Activated CD4-positive, alpha-beta memory T cell treated with anti-CD3 and anti-CD28 coated beads for 36 hours (primary cell): ENCODE measurements at regions not wholly inside any gene's neighbourhood (a gene's known extent, or its start where the extent isn't known, plus 50 kb on each side); places are given as distances from the start of the nearest gene placed in this dataset.
"Not testable (repeated sequence)": the region's sequence is repeated elsewhere in the genome, so short reads cannot be mapped to it uniquely, and the experiment has no call there.

ENCODE experiments used
- CTCF ChIA-PET: fragments of 350-600 bp; sonication (Branson Sonifier 250); formaldehyde crosslinking; loops from one replicate; lab custom pipeline; 2021; ENCODE audit warnings: antibody characterized with exemption, inconsistent platforms; lab: Charles Lee
- POLR2A ChIA-PET: fragments of 350-600 bp; sonication (Branson Sonifier 250); formaldehyde crosslinking; loops from one replicate; lab custom pipeline; 2021; ENCODE audit warnings: antibody characterized with exemption; lab: Charles Lee
- DNase-seq: peaks from one replicate; pipeline ENCODE4 v3.0.0-alpha.2; 2020
- H3K27ac Mint-ChIP-seq: one replicate; pipeline ENCODE4 v1.8.0; 2021; ENCODE audit warnings: mixed read lengths
- H3K27me3 Mint-ChIP-seq: one replicate; pipeline ENCODE4 v1.8.0; 2021; ENCODE audit warnings: mixed read lengths
- H3K36me3 Mint-ChIP-seq: one replicate; pipeline ENCODE4 v1.8.0; 2021; ENCODE audit warnings: mixed read lengths
- H3K4me1 Mint-ChIP-seq: one replicate; pipeline ENCODE4 v1.8.0; 2021; ENCODE audit warnings: low read depth, mixed read lengths
- H3K4me3 Mint-ChIP-seq: one replicate; pipeline ENCODE4 v1.8.0; 2021; ENCODE audit warnings: mild to moderate bottlenecking, mixed read lengths
- H3K9me3 Mint-ChIP-seq: one replicate; pipeline ENCODE4 v1.8.0; 2021; ENCODE audit warnings: mixed read lengths
- intact Hi-C: fragments of 100-400 bp; cut with micrococcal nuclease; formaldehyde crosslinking; loops from one replicate; pipeline ENCODE4 v1.15.1; 2023

DNA sequence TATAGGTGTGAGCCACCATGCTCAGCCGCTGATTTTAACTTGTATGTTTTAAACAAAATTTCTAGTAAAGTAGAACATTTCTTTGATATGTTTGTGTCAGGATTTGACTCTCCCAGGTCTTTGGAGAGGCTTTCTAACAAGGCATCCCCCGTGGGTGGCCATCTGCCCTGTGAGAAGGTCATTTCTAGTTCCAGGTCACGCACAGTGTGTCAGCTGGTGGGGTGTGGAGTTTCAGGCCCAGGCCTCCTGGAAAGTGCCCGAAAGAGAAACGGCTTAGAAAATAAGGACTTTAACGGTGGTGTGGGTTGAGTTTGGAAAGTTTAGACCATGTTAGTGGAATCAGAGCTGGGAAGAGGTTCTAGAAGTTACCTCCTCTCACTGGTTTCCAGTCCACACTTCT, 61.0 kb downstream of the SPDYE17 start:
- H3K4me1 Mint-ChIP-seq, H3K4me3 Mint-ChIP-seq, H3K36me3 Mint-ChIP-seq, H3K27ac Mint-ChIP-seq, H3K9me3 Mint-ChIP-seq, intact Hi-C loops, DNase-seq, POLR2A ChIA-PET, H3K27me3 Mint-ChIP-seq, CTCF ChIA-PET: not testable (repeated sequence)

DNA sequence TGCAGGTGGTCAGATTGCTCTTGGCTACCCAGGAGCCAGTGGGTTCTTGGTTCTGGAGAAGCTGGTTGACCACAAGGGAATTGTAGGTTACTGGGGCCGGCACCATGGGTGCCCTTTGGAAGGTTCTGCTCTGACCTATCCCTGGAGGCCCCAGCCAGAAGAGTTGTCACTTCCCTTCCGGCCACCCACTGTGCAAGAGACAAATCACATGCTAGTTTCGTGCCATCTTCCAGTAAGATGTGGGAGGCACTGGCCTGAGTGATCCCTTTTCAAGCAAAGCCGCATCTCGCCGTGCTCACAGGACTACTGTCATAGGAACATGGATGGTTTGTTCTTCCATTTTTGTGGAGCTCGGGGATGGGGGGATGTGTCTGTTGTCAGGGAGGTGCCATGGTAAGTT, 62.3 kb downstream of the SPDYE17 start:
- intact Hi-C loops, DNase-seq, H3K36me3 Mint-ChIP-seq, H3K27ac Mint-ChIP-seq, CTCF ChIA-PET, H3K27me3 Mint-ChIP-seq, H3K4me3 Mint-ChIP-seq, H3K9me3 Mint-ChIP-seq, POLR2A ChIA-PET, H3K4me1 Mint-ChIP-seq: not testable (repeated sequence)

DNA sequence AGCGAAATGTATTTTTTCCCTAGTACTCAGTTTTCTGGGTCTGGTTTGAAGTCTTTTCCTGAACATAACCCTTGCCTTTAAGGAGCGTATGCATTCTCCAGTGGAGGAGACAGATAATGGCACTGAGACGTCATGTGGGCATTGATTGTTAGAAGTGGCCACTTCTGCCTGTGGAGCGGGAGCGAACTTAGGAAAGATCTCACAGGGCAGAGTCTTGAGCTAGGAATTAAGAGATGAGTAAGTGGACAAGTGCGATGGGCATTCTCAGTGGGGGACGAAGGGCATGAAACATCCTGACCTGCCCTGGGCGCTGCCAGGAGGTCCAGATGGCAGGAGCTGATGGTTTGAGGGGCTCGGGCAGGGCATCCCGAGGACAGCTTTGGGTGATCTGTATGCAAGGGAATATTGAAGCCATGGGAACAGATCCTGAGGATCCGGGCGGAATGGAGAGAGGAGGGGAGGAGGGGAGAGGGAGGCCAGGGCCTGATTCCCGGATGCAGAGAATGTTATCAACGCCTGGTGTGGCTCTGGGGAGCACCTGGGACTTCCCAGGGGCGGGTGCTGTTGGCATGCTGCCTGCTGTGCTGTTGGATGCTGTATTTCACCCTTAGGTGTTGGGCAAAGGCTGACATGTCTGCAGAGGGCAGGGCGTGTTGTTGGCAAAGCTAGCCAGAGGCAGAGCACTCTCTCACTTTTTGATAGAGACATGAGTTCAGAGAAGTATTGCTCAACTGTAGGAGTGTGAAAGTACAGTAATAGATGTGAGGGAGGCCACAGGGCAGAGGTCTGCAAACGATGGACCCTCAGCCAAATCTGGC, 66.2 kb downstream of the SPDYE17 start:
- H3K4me1 Mint-ChIP-seq, H3K4me3 Mint-ChIP-seq, H3K36me3 Mint-ChIP-seq, intact Hi-C loops, DNase-seq, POLR2A ChIA-PET, H3K9me3 Mint-ChIP-seq, H3K27ac Mint-ChIP-seq, H3K27me3 Mint-ChIP-seq, CTCF ChIA-PET: not testable (repeated sequence)

DNA sequence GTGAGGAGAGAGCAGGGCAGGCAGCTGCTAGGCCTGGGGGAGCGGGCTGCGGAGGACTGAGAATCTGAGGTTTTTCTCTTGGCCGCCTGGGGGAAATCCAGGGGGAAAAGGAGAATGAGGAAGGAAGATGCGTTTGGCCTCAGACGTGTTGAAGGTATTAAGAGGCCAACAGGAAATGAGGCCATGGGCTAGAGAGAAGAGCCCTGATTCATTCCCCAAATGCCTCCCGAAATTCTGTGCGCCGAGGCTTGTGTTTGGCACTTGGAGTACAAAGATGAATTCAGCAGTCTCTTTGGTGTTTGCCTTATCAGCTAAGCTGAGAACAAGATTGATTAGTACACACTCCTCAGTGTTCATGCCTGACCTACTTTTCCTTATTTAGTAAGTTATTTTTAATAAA, 68.1 kb downstream of the SPDYE17 start:
- intact Hi-C loops, H3K4me1 Mint-ChIP-seq, H3K27me3 Mint-ChIP-seq, CTCF ChIA-PET, DNase-seq, H3K9me3 Mint-ChIP-seq, H3K4me3 Mint-ChIP-seq, H3K36me3 Mint-ChIP-seq, H3K27ac Mint-ChIP-seq, POLR2A ChIA-PET: not testable (repeated sequence)

DNA sequence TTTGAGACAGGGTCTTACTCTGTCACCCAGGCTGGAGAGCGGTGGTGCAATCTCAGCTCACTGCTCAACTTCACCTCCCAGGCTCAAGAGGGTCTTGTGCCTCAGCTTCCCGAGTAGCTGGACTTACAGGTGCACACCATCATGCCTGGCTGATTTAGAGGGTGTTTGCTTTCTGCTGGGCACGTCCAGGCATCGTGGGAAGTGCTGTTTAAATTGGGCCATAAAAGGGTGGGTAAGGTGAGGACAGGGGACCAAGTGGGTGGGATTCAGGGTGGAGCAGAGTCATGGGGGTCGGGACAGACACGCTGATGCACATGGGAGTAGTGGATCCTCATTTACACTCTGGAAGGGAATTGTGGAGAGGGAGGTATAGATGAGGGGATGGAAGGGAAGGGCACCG, 69.1 kb downstream of the SPDYE17 start:
- H3K36me3 Mint-ChIP-seq, H3K27me3 Mint-ChIP-seq, POLR2A ChIA-PET: not testable (repeated sequence)

DNA sequence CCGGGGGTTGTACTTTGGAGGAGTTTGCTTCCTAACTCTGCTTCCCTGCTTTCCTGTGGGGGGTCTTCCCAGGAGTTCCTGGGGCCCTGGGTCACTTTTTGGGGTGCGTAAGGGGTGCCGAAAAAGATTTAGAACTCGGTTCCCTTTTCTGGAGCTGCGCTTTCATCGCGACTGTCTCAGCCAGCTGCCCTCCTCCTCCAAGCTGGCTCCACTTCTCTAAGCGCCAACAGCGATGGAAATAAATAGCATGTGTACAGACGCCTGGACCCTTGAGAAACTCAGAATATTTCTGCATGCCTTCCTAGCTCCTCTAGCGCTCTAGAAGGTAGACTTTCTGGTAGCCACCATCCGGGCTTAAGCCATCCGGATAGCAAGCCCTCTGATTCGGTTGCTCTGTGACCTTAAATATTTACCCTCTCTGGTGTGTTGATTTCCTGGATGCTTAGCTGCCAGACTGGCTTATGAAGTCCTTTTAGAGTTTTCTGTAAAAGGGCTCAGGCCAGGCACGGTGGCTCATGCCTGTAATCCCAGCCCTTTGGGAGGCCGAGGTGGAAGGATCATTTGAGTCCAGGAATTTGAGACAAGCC, 71.7 kb downstream of the SPDYE17 start:
- H3K4me3 Mint-ChIP-seq, H3K27ac Mint-ChIP-seq, POLR2A ChIA-PET: not testable (repeated sequence)

More for the DNA sequence above, 69.1 kb downstream of the SPDYE17 start:
- CTCF ChIA-PET, H3K9me3 Mint-ChIP-seq, intact Hi-C loops, DNase-seq, H3K4me1 Mint-ChIP-seq, H3K27ac Mint-ChIP-seq, H3K4me3 Mint-ChIP-seq: not testable (repeated sequence)

DNA sequence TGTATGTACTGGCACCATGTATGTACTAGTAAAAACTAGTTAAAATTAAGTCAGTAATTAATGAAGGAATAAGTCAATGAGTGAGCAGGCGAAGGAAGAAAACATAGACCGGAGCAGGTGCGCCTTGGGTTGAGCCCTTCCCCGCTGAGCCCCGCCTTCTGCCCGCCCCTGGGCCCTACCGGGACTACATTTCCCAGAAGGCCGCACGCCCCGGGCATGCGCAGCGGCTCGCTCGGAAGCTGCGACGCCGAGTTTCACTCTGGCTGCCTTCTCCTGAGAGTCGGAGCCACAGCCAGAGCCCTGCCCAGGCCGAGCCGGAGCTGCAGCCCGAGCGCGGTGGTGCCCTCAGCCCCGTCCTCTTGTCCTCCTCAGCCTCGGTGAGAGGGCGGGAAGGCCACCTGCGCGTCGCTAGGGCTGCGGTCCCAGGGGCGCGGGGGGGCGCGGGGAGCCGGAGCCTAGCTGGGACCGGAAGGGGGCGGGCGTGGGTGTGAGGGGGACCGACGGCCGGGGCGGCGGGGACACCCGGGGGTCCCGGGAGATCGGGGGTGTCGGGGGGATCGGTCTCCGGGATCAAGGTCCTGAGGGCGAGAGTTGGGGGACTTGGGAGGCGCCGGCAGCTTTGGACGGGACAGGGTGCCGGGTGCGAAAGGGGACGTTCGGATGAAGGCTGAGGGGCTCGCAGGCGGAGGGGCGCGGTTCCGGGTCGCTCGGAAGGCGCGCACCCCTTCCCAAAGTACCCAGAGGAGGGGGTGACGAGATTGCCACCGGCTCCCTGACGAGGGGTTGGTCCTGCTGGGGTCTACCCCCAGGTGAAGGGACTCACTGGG, 72.4 kb downstream of the SPDYE17 start:
- POLR2A ChIA-PET, intact Hi-C loops, H3K27me3 Mint-ChIP-seq: not testable (repeated sequence)

More for the DNA sequence above, 71.7 kb downstream of the SPDYE17 start:
- DNase-seq, H3K4me1 Mint-ChIP-seq, H3K27me3 Mint-ChIP-seq, intact Hi-C loops, H3K36me3 Mint-ChIP-seq, CTCF ChIA-PET, H3K9me3 Mint-ChIP-seq: not testable (repeated sequence)

DNA sequence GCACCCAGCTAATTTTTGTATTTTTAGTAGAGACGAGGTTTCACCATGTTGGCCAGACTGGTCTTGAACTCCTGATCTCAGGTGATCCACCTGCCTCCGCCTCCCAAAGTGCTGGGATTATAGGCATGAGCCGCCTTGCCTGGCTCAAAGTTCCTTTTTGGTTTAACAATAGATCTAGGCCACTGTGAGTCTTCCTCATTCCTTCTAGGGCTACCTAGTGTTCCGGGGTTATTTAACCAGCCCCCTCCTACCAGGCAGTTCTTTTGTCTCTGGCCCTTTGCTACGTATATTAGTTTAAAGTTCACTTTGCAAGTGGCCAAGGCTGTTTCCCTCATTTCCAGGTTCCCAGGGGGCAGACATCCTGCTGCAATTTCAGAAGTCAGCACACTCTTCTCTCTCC, 75.6 kb downstream of the SPDYE17 start:
- H3K4me3 Mint-ChIP-seq, H3K27ac Mint-ChIP-seq, DNase-seq, H3K27me3 Mint-ChIP-seq, H3K36me3 Mint-ChIP-seq, H3K9me3 Mint-ChIP-seq, POLR2A ChIA-PET, H3K4me1 Mint-ChIP-seq, intact Hi-C loops, CTCF ChIA-PET: not testable (repeated sequence)

More for the DNA sequence above, 72.4 kb downstream of the SPDYE17 start:
- H3K27ac Mint-ChIP-seq, H3K4me1 Mint-ChIP-seq, CTCF ChIA-PET, H3K9me3 Mint-ChIP-seq, H3K36me3 Mint-ChIP-seq, DNase-seq, H3K4me3 Mint-ChIP-seq: not testable (repeated sequence)

DNA sequence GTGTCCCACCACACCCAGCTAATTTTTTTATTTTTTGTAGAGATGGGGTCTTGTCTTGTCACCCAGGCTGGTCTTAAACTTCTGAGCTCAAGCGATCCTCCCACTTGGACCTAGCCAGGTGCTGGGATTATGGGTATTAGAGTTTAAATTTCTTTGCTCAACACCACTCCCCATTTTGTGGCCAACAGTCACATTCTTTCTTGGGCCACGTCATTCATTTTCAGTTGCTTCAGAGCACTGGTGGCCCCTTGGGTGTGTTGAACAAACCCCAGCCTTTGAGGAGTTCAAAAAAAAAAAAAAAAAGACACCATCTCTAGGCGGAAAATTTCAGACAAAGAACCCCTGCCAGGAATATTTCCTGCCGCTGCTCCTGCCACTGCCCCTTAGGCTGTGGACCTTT, 77.0 kb downstream of the SPDYE17 start:
- H3K27me3 Mint-ChIP-seq, H3K9me3 Mint-ChIP-seq, POLR2A ChIA-PET, CTCF ChIA-PET, H3K4me3 Mint-ChIP-seq, H3K27ac Mint-ChIP-seq, DNase-seq, intact Hi-C loops, H3K36me3 Mint-ChIP-seq, H3K4me1 Mint-ChIP-seq: not testable (repeated sequence)

DNA sequence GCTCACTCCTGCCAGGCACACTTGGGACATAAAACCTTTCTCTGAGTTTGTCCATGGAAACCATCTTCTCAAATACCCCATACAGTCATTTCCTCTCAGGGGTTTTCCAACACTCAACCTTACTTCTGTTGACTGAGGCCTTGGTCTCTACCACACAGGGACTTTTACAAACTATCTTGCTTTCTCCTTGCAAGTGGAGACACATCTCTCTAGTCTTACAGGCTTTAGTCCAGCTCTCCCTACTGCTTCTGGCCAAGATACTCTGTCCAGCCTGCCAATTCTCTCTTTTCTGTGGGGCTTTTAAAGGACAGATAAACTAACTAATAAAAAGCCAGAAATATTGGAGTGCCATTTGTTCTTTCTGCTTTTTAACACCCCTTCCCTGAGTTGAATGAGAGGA, 87.6 kb downstream of the SPDYE17 start:
- intact Hi-C loops, H3K27me3 Mint-ChIP-seq, CTCF ChIA-PET, H3K4me1 Mint-ChIP-seq, H3K27ac Mint-ChIP-seq, DNase-seq, H3K9me3 Mint-ChIP-seq, H3K4me3 Mint-ChIP-seq, POLR2A ChIA-PET, H3K36me3 Mint-ChIP-seq: not testable (repeated sequence)

DNA sequence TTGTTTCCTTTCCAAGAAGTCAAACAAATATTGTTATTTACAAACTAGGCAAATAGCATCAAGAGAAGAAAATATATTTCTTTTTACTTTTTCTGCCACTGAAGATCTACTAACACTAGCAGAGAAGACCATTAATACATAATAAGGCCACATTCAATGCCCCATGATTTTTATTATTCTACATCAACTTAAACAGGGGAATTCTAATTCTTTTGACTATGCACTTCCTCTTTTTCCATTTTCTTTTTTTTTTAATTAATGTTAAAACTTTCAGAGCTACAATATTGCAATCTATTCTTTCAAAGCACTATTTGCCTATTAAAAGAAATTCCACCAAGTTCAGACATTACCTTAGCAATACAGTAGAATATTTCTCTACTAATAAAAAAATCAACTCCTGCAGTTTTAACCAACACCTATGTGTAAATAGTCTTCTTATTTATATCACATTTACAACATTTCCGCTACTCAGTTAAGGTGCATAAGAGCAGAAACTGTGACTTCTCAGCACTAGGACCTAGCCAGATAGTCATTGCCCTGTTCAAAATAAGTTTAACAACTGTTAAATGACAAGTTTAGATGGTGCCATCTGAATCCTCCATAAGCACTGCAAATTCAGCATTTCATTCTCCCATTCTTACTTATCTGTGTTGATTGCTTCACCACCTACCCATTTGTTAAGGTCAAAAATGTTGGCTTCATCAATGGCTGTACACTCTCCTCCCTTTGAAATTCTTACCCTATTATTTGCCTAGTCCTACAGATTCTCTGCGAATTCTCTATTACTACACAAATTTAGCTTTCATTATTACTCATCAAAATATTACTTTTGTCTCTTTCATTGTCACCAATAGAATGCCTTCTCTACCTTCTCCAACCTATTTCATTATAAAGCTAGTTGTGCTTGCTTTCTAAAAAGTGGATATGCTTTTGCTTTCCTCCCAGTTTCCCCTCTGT, 90.1 kb downstream of the SPDYE17 start:
- DNase-seq, CTCF ChIA-PET, H3K36me3 Mint-ChIP-seq, POLR2A ChIA-PET, H3K9me3 Mint-ChIP-seq, H3K4me3 Mint-ChIP-seq, H3K27me3 Mint-ChIP-seq, intact Hi-C loops, H3K27ac Mint-ChIP-seq: not testable (repeated sequence)
- peaks cover 11% of the 10 kb centered on the region for H3K4me1 Mint-ChIP-seq

DNA sequence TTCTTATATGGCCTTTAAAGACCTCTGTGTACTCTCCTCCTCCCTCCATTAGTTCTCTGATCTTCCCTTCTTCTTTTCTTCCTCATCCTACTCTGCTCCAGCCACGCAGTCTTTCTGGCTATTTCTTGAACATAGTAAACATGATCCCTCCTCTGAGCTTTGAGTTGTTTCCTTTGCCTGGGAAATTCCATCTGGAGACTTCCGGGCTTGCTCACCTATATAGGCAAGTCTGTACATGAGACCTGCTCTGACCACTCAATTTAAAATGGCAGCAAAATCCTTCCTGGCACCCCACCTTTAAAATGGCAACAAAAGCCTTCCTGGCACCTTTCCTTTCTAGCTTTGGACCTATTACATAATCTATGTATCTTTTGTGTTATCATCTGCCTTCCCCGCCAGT, 94.4 kb downstream of the SPDYE17 start:
- intact Hi-C loops, DNase-seq, POLR2A ChIA-PET, H3K9me3 Mint-ChIP-seq, H3K36me3 Mint-ChIP-seq, CTCF ChIA-PET, H3K27me3 Mint-ChIP-seq, H3K27ac Mint-ChIP-seq, H3K4me3 Mint-ChIP-seq, H3K4me1 Mint-ChIP-seq: not testable (repeated sequence)
